ENCODE measurements at regions not wholly inside any gene's neighbourhood (a gene's known extent, or its start where the extent isn't known, plus 50 kb on each side); places are given as distances from the start of the nearest gene placed in this dataset.

GRCh38 chr4:11182586-11183355 lies 245.9 kb downstream of the HS3ST1 start:
- DNase-seq (ENCODE audit: low read depth), result peak; percentile 67

DNA sequence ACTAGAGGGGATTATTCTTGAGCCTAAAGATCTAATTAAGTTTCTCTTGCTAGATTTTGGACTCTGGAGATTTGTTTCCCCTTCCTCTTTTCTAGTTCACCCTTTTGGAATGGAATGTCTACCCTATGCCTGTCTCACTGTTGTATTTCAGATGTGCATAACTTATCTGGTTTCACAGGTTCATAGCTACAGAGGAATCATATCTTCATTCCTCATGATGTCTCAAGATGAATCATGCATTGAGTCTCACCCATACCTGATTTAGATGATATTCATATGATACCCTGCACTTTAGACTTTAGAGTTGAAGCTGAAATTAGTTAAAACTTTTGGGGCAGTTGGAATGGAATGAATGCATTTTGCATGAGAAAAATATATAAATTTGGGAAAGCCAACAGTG lies 246.7 kb downstream of the HS3ST1 start:
- DNase-seq (ENCODE audit: low read depth), result no peak

DNA sequence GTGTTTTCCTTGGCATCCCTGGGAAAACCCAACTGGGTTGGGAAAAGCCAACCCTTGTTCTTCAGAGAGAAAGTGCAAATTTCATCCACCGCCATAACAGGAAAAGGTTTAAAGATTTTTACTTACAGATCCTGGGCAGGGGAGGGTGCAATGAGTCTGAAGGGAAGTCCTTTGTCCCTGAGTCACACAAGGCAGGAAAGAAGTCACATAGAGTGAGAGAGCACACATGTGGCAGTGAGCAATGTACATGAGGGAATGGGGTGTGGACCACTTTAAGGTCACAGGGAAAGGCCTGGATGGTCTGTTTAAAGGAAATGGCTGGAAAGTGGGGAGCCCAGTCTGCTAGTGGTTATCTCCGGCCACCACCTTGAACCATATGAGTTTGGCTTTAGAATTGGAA lies 248.9 kb downstream of the HS3ST1 start:
- no peak for DNase-seq (ENCODE audit: low read depth)

DNA sequence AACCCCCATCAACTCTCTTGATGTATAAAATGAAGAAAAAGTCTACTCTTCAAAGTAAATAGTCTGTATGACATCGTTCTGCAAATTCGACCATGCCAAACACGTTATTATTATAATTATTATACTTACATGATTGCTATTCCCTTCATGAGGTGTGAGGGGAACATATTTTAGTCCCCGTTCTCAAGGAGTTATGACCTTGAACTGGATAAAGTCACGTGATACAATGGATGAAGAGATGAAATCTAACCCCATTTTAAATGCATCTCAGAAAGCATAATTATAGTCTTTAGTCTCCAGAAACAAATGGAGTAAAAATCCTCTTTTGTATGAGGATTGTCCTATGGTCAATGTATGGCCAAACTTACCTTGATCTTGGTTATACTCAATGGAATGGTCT lies 250.3 kb downstream of the HS3ST1 start:
- DNase-seq (ENCODE audit: low read depth), result no peak

DNA sequence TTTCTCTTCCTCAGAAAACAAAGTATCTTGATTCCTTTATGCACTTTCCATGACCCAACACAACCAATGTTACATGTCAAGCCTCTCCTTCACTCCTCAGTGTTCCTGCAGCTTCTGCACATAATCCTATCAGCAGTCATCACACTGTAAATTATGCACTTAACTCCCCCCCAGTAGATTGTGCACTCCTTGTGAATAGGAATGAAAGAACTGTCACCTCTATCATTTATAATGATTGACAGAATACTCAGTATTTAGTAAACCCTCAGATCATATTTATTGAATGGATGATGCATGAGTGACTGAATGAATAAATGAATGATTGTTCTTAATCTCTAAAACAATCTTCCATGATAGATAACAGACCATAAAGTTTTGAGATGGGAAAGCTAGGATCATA lies 253.3 kb downstream of the HS3ST1 start:
- DNase-seq (ENCODE audit: low read depth), result no peak

- no peak for DNase-seq (ENCODE audit: low read depth)
These were observed 262.1 kb downstream of the HS3ST1 start for GRCh38 chr4:11166606-11167005.

DNA sequence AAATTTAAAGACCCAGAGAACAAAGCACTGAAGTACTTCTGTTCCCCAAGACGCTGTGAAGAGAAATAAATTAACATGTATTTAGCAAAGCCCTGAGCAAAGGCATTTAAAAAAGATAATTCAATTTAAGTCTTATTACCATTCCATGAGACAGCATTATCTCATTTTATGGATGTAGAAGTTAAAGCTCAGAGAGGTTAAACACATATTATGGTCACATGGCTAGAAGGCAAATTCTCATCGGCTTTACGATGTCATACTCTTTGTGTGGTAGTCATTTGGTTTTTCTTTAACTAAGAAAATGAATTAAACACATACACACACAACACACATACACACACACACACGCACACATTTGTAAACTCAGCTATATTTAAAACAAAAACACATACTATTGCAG lies 262.7 kb downstream of the HS3ST1 start:
- DNase-seq (ENCODE audit: low read depth), result no peak

DNA sequence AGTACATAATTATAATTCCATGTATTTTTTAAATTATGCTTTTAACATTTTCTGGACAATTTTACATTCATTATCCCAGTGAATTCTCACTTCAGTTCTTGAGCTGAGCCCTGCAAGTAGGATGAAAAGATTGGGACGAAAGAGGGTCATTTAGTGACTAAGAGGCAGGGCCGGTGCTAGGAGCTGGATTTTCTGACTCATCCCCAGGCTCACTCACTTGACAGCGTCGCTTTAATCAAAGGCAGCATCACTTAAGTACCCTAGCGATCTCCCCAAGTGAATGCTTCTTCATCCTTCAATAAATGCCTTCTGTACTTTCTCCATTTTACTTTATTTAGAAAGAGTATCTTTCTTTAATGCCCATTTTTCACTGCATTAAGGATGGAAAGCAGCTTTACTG lies 263.6 kb downstream of the HS3ST1 start:
- DNase-seq (ENCODE audit: low read depth), result peak; percentile 33

- no peak for DNase-seq (ENCODE audit: low read depth)
These were observed 268.4 kb downstream of the HS3ST1 start for GRCh38 chr4:11160288-11160687.

DNA sequence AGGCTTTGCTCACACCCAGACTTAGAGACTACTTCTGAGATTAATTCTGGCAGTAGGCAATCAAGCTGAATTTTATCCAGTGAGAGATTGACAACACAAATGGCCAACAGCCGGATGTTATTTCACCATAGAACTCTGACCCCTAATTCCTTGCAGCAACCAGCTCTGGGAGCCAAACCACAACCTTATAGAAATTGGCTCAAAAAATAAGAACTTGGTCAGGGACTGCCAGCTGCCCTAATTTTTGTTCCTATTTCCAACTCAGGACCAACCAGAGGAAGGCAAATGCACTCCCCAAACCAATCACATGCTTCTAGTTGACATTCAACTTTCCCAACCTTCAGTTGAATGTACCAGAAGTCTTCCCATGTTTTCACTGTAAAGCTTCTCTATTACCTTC lies 269.7 kb downstream of the HS3ST1 start:
- no peak for DNase-seq (ENCODE audit: low read depth)

DNA sequence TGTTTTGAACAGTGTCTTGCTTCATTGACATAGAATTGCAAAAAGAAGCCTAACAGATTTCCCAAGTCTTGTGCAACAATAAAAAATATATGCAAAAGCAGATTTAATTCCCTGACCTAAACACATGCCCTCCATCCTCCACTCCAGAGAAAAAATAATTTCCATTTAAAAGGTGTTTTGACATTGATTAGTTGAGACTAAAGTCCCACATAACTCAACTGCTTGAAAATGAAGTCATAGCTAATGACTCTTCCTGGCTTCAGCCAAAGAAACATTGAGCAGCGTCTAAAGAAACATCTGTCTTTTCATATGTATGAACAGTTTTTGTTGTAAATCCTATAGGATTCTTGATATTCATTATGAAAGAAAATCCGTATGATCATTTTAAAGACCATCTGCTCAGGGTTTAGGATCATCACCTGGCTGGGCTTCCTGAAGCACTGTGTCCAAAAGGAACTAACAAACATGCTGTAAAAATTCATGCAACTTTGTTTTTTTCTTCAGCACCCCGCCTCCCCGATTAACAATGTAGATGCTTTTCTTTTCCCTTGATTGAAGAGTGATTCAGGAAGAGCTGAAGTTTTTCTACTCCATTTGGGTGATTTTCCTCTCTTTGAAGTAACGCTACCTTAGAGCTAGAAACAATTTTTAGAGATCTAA lies 273.4 kb downstream of the HS3ST1 start:
- DNase-seq (ENCODE audit: low read depth), result no peak

- no peak for DNase-seq (ENCODE audit: low read depth)
These were observed 275.4 kb downstream of the HS3ST1 start for GRCh38 chr4:11153171-11153750.

GRCh38 chr4:11152684-11153083 lies 276.0 kb downstream of the HS3ST1 start:
- no peak for DNase-seq (ENCODE audit: low read depth)

GRCh38 chr4:11151500-11151899 lies 277.2 kb downstream of the HS3ST1 start:
- DNase-seq (ENCODE audit: low read depth), result no peak

DNA sequence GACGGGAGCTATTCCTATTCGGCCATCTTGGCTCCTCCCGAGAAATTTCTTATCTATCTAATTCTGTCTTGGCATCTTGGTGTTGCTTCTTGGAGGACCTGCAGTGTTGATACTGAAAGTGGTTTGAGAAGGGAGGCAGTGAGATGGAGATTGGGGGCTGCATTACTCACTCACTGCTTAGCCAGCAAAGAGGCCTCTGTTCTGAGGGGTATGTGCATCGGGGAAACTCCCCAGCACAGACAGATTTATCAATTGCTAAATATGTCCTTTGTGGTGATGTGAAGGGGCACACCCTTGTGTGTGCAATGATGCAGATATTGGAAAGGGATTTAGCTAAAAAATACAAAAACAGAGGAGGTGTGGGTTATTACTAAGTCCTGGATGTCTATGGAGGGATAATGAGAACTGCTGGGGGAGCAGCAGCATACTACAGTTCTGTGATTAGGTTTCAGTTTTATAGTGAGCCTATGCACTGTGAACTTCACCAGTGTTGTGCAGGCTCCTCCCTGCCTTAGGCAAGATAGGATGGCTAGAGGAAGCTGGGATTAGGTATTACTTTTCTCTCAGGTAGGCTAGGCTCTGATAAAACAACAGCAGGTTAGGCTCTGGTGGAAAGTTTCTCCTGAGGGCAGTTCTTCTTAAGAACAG lies 279.0 kb downstream of the HS3ST1 start:
- DNase-seq (ENCODE audit: low read depth), result no peak

DNA sequence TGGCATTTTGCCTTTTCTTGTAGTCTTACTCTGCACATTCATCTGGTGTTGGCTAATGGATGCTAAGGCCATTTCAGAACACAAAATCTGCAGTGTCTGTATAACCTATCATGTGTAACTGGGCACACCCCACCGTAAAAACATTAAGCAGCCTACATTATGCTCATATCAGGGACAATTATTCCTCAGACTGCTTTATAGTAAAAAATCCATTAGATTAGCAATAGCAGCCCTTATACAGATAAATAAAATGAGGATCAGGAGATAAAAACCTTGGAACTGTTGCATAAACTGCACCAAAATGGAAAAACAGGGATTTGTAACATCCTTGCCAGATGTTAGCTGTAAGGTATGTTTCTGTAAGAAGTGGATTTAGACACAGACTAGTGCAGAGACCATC lies 288.8 kb downstream of the HS3ST1 start:
- DNase-seq (ENCODE audit: low read depth), result no peak

- DNase-seq (ENCODE audit: low read depth), result no peak
These were observed 289.7 kb downstream of the HS3ST1 start for GRCh38 chr4:11138964-11139363.

DNA sequence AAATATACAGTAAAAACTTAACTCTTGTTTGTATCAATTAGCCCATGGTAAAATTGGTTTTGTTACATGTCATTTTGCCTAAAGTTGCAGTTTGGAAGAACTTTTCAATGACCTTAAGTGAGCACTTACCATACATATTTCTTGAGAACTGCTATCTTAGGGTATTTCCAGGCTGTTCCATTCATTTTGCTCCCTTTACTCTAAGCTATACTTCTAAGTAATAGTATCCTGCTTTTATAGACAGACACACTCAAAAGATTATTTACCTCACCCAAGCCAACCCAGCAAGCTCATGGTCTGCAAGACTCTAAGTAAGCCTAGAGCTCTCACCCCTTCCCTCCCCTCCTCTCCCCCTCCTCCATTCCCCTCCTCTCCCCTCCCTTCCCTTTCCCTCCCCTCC lies 294.0 kb downstream of the HS3ST1 start:
- DNase-seq (ENCODE audit: low read depth), result no peak

DNA sequence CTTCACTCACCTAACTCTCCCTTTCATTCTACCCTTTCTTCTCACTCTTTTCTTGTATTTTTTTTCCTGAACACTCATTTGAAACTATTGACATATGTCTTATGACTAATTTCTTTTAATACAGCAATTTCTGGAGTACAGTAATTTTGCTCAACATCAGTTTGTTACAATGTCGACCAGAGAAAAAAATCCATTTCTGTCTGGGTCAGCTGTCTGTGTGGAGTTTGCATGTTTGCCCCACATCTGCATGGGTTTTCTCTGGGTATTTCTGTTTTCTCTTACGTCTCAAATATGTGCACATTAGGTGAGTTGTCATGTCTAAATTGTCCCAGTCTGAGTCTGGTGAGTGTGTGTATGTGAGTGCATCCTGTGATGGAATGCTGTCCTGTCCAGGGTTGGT lies 294.8 kb downstream of the HS3ST1 start:
- DNase-seq (ENCODE audit: low read depth), result no peak

DNA sequence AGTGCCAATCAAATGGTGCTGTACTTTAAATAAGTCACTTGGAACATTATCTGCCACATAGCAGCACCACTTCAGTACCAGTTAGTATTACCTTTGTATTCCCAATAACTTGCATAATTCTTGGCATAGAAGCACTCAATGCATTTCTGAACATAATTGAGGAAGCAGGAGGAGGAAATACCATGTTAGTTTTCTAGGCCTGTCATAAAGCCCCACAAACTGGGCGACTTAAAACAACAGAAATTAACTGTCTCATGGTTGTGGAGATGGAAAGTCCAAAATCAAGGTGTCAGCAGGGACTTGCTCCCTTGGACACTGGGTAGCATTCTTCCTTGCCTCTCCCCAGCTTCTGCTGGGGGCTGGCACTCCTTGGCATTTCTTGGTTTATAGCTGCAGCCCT lies 296.2 kb downstream of the HS3ST1 start:
- no peak for DNase-seq (ENCODE audit: low read depth)

GRCh38 chr4:11131491-11131890 lies 297.2 kb downstream of the HS3ST1 start:
- no peak for DNase-seq (ENCODE audit: low read depth)

GRCh38 chr4:11130195-11130970 lies 298.3 kb downstream of the HS3ST1 start:
- peak; percentile 92 for DNase-seq (ENCODE audit: low read depth)

All from stromal cell of bone marrow (primary cell).